Activated CD8-positive, alpha-beta T cell treated with anti-CD3 and anti-CD28 coated beads for 36 hours (primary cell): ENCODE measurements at regions not wholly inside any gene's neighbourhood (a gene's known extent, or its start where the extent isn't known, plus 50 kb on each side); places are given as distances from the start of the nearest gene placed in this dataset.

Source experiments
- ATAC-seq: fragments of 200-7000 bp; cut with Tn5 transposase; one replicate; pipeline ENCODE4 v1.10.0; 2021; ENCODE audit warnings: mild to moderate bottlenecking, moderate library complexity
- CTCF ChIA-PET: fragments of 350-600 bp; sonication (Branson Sonifier 250); formaldehyde crosslinking; loops from one replicate; lab custom pipeline; 2021; ENCODE audit warnings: antibody characterized with exemption; lab: Charles Lee
- POLR2A ChIA-PET: fragments of 350-600 bp; sonication (Branson Sonifier 250); formaldehyde crosslinking; loops from one replicate; lab custom pipeline; 2021; ENCODE audit warnings: antibody characterized with exemption; lab: Charles Lee
- DNase-seq: peaks from one replicate; pipeline ENCODE4 v3.0.0-alpha.2; 2020
- H3K27ac Mint-ChIP-seq: one replicate; pipeline ENCODE4 v1.8.0; 2021; ENCODE audit warnings: mild to moderate bottlenecking, mixed read lengths
- H3K27me3 Mint-ChIP-seq: one replicate; pipeline ENCODE4 v1.8.0; 2021; ENCODE audit warnings: mixed read lengths
- H3K36me3 Mint-ChIP-seq: one replicate; pipeline ENCODE4 v1.8.0; 2021; ENCODE audit warnings: low read depth, mixed read lengths
- H3K4me1 Mint-ChIP-seq: one replicate; pipeline ENCODE4 v1.8.0; 2021; ENCODE audit warnings: low read depth, mixed read lengths
- H3K4me3 Mint-ChIP-seq: one replicate; pipeline ENCODE4 v1.8.0; 2021; ENCODE audit warnings: mild to moderate bottlenecking, moderate library complexity, mixed read lengths
- H3K9me3 Mint-ChIP-seq: one replicate; pipeline ENCODE4 v1.8.0; 2021; ENCODE audit warnings: mixed read lengths
- intact Hi-C: fragments of 100-400 bp; cut with micrococcal nuclease; formaldehyde crosslinking; loops from one replicate; pipeline ENCODE4 v1.10.0; 2022
- TF ChIP-seq, protein P1 (sequence below): fragments of 200-600 bp; IDR thresholded peaks from one replicate; pipeline ENCODE4 v1.8.0; 2022; ENCODE audit warnings: antibody characterized with exemption, mild to moderate bottlenecking

DNA sequence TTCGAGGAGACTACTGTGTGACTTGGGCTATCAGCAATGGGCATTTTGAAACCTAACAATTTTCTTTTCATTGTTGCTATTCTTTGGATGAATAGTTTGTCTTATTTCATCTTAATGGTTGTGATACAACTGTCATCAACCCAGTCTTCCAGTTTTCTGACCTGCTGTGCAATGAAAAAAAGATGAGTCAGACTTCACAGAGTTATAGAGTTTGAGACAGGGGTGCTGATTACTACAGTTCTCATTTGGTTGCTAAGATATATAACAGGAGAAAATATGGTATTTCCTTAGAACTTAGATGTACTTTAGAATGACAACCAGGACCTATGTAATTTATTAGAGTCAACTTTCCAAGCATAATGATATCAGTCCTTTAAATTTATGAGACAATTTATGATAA lies 564.4 kb upstream of the NUDT12 start:
- ChIA-PET CTCF (no interaction called here), POLR2A (no interaction called here)
- no peaks in the 10 kb centered on the region for H3K27me3 Mint-ChIP-seq
- intact Hi-C loops: no loop called here
- no peak overlapping the region for H3K27ac Mint-ChIP-seq
- no peaks in the 10 kb centered on the region for H3K36me3 Mint-ChIP-seq
- H3K4me1 Mint-ChIP-seq: no peaks in the 10 kb centered on the region
- peaks cover 11% of the 10 kb centered on the region for H3K9me3 Mint-ChIP-seq
- H3K4me3 Mint-ChIP-seq: no peak overlapping the region
- TF ChIP-seq, protein P1, sequence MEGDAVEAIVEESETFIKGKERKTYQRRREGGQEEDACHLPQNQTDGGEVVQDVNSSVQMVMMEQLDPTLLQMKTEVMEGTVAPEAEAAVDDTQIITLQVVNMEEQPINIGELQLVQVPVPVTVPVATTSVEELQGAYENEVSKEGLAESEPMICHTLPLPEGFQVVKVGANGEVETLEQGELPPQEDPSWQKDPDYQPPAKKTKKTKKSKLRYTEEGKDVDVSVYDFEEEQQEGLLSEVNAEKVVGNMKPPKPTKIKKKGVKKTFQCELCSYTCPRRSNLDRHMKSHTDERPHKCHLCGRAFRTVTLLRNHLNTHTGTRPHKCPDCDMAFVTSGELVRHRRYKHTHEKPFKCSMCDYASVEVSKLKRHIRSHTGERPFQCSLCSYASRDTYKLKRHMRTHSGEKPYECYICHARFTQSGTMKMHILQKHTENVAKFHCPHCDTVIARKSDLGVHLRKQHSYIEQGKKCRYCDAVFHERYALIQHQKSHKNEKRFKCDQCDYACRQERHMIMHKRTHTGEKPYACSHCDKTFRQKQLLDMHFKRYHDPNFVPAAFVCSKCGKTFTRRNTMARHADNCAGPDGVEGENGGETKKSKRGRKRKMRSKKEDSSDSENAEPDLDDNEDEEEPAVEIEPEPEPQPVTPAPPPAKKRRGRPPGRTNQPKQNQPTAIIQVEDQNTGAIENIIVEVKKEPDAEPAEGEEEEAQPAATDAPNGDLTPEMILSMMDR: no peak
- ATAC-seq (no peak), DNase-seq (no peak)

DNA sequence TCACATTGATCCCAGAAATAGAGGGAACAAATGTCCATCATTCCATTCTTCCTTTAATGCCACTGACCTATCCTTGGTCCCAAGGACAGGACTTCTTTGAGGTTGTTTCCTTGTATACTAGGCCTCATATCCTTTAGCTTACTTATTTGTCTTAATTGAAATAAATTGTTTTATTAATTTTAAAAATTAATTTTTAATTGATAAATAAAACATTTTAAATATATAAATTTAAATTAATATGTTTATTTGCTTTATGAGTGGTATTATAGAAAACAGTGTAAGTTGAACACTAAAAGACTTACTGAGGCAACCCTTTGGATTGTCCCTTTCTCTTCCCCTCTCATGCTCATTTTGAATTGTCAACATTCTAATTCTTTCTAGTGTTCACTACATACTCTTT lies 556.9 kb upstream of the NUDT12 start:
- Mint-ChIP-seq H3K4me3 (no peak overlapping the region), H3K27me3 (no peaks in the 10 kb centered on the region), H3K4me1 (no peaks in the 10 kb centered on the region), H3K9me3 (peaks cover 2% of the 10 kb centered on the region), H3K27ac (no peak overlapping the region), H3K36me3 (no peaks in the 10 kb centered on the region)
- intact Hi-C loops: no loop called here
- CTCF ChIA-PET: no interaction called here
- TF ChIP-seq, protein P1: no peak
- ATAC-seq (no peak), DNase-seq (no peak)
- POLR2A ChIA-PET: no interaction called here

DNA sequence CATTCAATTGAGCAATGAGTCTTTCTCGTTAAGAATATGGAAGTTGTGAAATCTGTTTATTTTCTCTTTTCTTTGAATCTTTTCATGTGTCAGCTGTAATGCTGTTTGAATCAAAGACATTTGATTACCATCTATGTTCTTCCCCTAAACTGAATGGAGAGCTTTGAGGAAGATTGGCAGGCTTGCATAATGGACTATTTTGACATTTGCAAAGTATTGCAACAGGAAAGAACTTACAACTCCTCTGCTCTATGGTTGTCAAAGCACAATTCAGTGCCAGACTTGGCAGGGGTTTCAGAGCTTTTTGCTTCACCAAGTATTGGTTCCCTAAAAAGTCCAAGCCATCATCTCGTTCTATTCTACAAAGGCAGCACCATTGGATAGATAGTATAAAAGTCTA lies 549.0 kb upstream of the NUDT12 start:
- CTCF ChIA-PET: no interaction called here
- H3K4me3 Mint-ChIP-seq: no peak overlapping the region
- intact Hi-C loops: no loop called here

DNA sequence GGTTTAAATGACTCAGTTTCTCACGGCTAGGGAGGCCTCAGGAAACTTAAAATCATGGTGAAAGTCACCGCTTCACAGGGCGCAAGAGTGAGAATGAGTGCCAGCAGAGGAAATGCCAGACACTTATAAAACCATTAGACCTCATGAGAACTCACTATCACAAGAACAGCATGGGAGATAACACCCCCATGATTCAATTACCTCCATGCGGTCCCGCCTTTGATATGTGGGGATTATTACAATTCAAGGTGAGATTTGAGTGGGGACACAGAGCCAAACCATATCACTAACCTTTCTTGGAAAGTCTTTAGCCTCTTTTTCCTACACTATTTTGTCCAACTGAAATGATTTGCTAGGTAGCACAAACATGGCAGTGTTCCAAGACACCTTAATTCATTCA lies 533.9 kb upstream of the NUDT12 start:
- ATAC-seq (no peak), DNase-seq (no peak)
- CTCF ChIA-PET: no interaction called here
- no peaks in the 10 kb centered on the region for H3K4me1 Mint-ChIP-seq
- TF ChIP-seq, protein P1: no peak
- H3K27ac Mint-ChIP-seq: no peak overlapping the region
- H3K9me3 Mint-ChIP-seq: no peaks in the 10 kb centered on the region
- H3K27me3 Mint-ChIP-seq: no peaks in the 10 kb centered on the region
- POLR2A ChIA-PET: no interaction called here
- H3K4me3 Mint-ChIP-seq: no peak overlapping the region
- H3K36me3 Mint-ChIP-seq: no peaks in the 10 kb centered on the region
- intact Hi-C loops: no loop called here

More for the DNA sequence above, 549.0 kb upstream of the NUDT12 start:
- POLR2A ChIA-PET: no interaction called here
- DNase-seq (no peak), ATAC-seq (no peak)
- Mint-ChIP-seq H3K4me1 (no peaks in the 10 kb centered on the region), H3K27ac (no peak overlapping the region), H3K36me3 (no peaks in the 10 kb centered on the region), H3K9me3 (peaks cover 7% of the 10 kb centered on the region), H3K27me3 (no peaks in the 10 kb centered on the region)
- TF ChIP-seq, protein P1: no peak

DNA sequence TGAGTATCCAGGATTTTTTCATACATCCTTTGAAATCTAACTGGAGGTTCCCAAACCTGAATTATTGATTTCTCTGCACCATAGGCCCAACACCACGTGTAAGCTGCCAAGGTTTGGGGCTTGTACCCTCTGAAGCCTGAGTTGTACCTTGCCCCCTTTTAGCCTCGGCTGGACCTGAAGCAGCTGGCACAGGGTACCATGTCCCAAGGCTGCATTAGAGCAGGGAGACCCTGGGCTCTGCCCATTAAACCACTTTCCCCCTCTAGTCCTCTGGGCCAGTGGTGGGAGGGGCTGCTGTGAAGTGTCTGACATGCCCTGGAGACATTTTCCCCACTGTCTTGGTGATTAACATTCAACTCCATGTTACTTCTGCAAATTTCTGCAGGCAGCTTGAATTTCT lies 532.9 kb upstream of the NUDT12 start:
- ChIA-PET POLR2A (no interaction called here), CTCF (no interaction called here)
- H3K4me3 Mint-ChIP-seq: no peak overlapping the region
- H3K36me3 Mint-ChIP-seq: no peaks in the 10 kb centered on the region
- H3K9me3 Mint-ChIP-seq: no peaks in the 10 kb centered on the region
- no peaks in the 10 kb centered on the region for H3K27me3 Mint-ChIP-seq
- TF ChIP-seq, protein P1: no peak
- no peak overlapping the region for H3K27ac Mint-ChIP-seq
- DNase-seq: no peak
- no peaks in the 10 kb centered on the region for H3K4me1 Mint-ChIP-seq
- no peak for ATAC-seq
- intact Hi-C loops: no loop called here
